Activated naive CD4-positive, alpha-beta T cell treated with anti-CD3 and anti-CD28 coated beads for 36 hours (primary cell): ENCODE measurements at regions not wholly inside any gene's neighbourhood (a gene's known extent, or its start where the extent isn't known, plus 50 kb on each side); places are given as distances from the start of the nearest gene placed in this dataset.

Experiments used
- CTCF ChIA-PET: fragments of 350-600 bp; sonication (Branson Sonifier 250); formaldehyde crosslinking; loops from one replicate; lab custom pipeline; 2021; ENCODE audit warnings: antibody characterized with exemption; lab: Charles Lee
- DNase-seq: peaks from one replicate; pipeline ENCODE4 v3.0.0-alpha.2; 2020
- H3K27ac Mint-ChIP-seq: one replicate; pipeline ENCODE4 v1.8.0; 2021; ENCODE audit warnings: mild to moderate bottlenecking, mixed read lengths
- H3K27me3 Mint-ChIP-seq: one replicate; pipeline ENCODE4 v1.8.0; 2021; ENCODE audit warnings: low read depth, mixed read lengths
- H3K36me3 Mint-ChIP-seq: one replicate; pipeline ENCODE4 v1.8.0; 2021; ENCODE audit warnings: low read depth, mixed read lengths
- H3K4me1 Mint-ChIP-seq: one replicate; pipeline ENCODE4 v1.8.0; 2021; ENCODE audit warnings: low read depth, mixed read lengths
- H3K4me3 Mint-ChIP-seq: one replicate; pipeline ENCODE4 v1.8.0; 2021; ENCODE audit warnings: mild to moderate bottlenecking, moderate library complexity, mixed read lengths
- H3K9me3 Mint-ChIP-seq: one replicate; pipeline ENCODE4 v1.8.0; 2021; ENCODE audit warnings: mixed read lengths
- intact Hi-C: fragments of 100-400 bp; cut with micrococcal nuclease; formaldehyde crosslinking; loops from one replicate; pipeline ENCODE4 v1.15.1; 2023

DNA sequence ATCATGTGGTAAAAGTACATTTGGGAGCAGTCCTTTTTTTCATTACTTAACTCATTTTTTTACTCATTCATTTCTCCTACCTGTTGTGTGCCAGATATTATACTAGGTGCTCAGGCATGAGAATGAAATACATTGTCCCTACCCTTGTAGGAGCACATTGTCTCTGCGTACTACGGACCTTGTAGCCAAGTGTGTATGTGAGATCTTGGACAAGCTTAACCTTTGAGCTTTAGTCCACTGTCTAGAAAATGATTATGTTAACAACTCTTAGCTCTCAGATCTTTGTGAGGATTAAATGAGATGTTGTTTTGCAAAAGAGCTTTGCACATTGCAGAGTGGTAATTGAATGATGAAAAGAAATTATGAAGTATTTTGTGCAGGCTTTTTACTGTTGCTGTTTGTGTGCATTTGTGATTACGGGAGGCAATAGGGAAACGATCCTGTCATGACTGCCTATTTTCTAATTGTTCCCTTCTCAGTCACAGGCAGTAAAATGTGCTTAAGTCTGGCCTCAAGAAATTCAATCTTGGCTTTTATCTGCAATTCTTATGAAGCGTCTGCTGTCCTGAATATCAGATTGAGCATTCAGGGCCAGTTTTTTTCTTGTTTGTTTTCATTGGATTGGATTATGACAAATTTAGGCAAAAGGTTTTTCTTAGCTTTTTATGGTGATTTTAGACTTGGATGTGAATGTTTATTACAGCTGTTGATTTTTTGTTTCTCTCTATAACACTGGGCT lies 447.7 kb downstream of the PDZRN4 start:
- H3K27ac Mint-ChIP-seq, result no peak overlapping the region
- H3K9me3 Mint-ChIP-seq, result peaks cover 5% of the 10 kb centered on the region
- H3K36me3 Mint-ChIP-seq, result no peaks in the 10 kb centered on the region
- CTCF ChIA-PET, result no interaction called here
- intact Hi-C loops, result no loop called here
- DNase-seq, result no peak
- no peaks in the 10 kb centered on the region for H3K27me3 Mint-ChIP-seq
- no peaks in the 10 kb centered on the region for H3K4me1 Mint-ChIP-seq
- H3K4me3 Mint-ChIP-seq, result no peak overlapping the region

DNA sequence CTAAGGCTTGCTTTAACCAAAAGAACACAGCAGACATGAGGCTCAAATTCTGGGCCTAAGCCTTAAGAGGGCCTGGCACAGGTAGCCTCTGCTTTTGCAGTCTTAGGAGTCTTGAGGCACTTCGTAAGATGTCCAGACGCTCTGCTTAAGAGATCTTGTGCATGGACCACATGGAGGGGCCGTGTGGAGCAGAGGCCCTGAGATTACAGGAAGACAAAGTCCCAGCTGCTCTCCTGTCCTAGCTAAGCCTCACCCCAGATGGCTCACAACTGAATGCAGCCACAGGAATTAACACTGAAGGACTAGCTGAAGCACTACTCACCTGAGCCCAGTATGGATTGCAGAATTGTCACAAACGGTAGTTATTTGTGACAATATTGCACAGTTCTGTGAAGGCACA lies 446.0 kb downstream of the PDZRN4 start:
- intact Hi-C loops, result no loop called here
- no peak overlapping the region for H3K27ac Mint-ChIP-seq
- DNase-seq, result no peak
- no peaks in the 10 kb centered on the region for H3K4me1 Mint-ChIP-seq
- H3K4me3 Mint-ChIP-seq, result no peak overlapping the region
- CTCF ChIA-PET, result no interaction called here
- H3K27me3 Mint-ChIP-seq, result no peaks in the 10 kb centered on the region
- peaks cover 5% of the 10 kb centered on the region for H3K9me3 Mint-ChIP-seq
- H3K36me3 Mint-ChIP-seq, result no peaks in the 10 kb centered on the region

GRCh38 chr12:41629611-41630010 lies 441.5 kb downstream of the PDZRN4 start:
- Mint-ChIP-seq H3K27ac (no peak overlapping the region), H3K4me3 (no peak overlapping the region), H3K36me3 (no peaks in the 10 kb centered on the region), H3K27me3 (no peaks in the 10 kb centered on the region), H3K9me3 (peaks cover 4% of the 10 kb centered on the region), H3K4me1 (no peaks in the 10 kb centered on the region)
- CTCF ChIA-PET, result no interaction called here
- intact Hi-C loops, result no loop called here
- no peak for DNase-seq

DNA sequence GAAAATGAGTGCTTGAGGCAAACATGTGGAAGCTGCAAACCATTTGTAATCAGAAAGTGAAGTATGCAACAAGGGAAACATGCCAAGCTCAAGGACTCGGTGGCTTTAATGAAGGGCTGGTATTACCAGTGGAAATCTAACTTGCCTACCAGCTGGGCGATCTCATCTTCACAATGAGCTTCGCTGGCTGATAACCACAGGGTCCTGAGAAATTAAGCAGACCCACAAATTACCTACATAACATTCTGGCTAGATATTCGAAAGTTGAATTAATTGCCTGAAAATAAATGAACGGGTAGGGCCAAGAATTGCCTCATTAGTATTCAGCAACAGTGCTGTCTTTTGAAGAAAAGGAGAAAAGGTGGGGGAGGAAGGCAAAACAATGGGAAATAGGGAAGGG lies 439.4 kb downstream of the PDZRN4 start:
- H3K27me3 Mint-ChIP-seq, result no peaks in the 10 kb centered on the region
- no peak for DNase-seq
- intact Hi-C loops, result no loop called here
- H3K4me1 Mint-ChIP-seq, result no peaks in the 10 kb centered on the region
- H3K36me3 Mint-ChIP-seq, result no peaks in the 10 kb centered on the region
- CTCF ChIA-PET, result no interaction called here
- H3K27ac Mint-ChIP-seq, result no peak overlapping the region
- H3K9me3 Mint-ChIP-seq, result peaks cover 4% of the 10 kb centered on the region
- no peak overlapping the region for H3K4me3 Mint-ChIP-seq

GRCh38 chr12:41624571-41624970 lies 436.5 kb downstream of the PDZRN4 start:
- intact Hi-C loops, result no loop called here
- Mint-ChIP-seq H3K4me1 (no peaks in the 10 kb centered on the region), H3K27me3 (no peaks in the 10 kb centered on the region), H3K4me3 (no peak overlapping the region), H3K27ac (no peak overlapping the region), H3K36me3 (no peaks in the 10 kb centered on the region), H3K9me3 (peaks cover 4% of the 10 kb centered on the region)
- DNase-seq, result no peak
- CTCF ChIA-PET, result no interaction called here
